Hematopoietic multipotent progenitor cell treated with erythropoietin and hydrocortisone succinate and interleukin-3 and kit ligand, for 6 days (in vitro differentiated cells): ENCODE measurements at regions not wholly inside any gene's neighbourhood (a gene's known extent, or its start where the extent isn't known, plus 50 kb on each side); places are given as distances from the start of the nearest gene placed in this dataset.
"Not testable (repeated sequence)": the region's sequence is repeated elsewhere in the genome, so short reads cannot be mapped to it uniquely, and the experiment has no call there.

ENCODE experiments used
- DNase-seq: peaks from one replicate; pipeline ENCODE4 v3.0.0-alpha.2; 2015

- DNase-seq = peak; percentile 24
Measured at GRCh38 chr2:89326455-89326854, 635.0 kb downstream of the RPIA start.

GRCh38 chr2:89328790-89329189 lies 637.3 kb downstream of the RPIA start:
- not testable (repeated sequence) for DNase-seq
